Hepatocyte (in vitro differentiated cells): ENCODE measurements at regions not wholly inside any gene's neighbourhood (a gene's known extent, or its start where the extent isn't known, plus 50 kb on each side); places are given as distances from the start of the nearest gene placed in this dataset.

ENCODE experiments used
- CTCF ChIP-seq: fragments of 200-600 bp; sonication (generic); IDR thresholded peaks from 2 replicates; pipeline ENCODE4 v1.5.1; 2016; ENCODE audit warnings: antibody characterized with exemption, mild to moderate bottlenecking; ENCODE audit not compliant: poor library complexity
- EZH2 ChIP-seq: fragments of 200-600 bp; sonication (generic); IDR thresholded peaks from 2 replicates; pipeline ENCODE4 v1.6.1; 2016; ENCODE audit warnings: antibody characterized with exemption, mild to moderate bottlenecking, borderline replicate concordance

GRCh38 chrX:45358392-45358791, 157.7 kb upstream of the DIPK2B start:
- TF ChIP-seq CTCF, result no peak
- no peak for TF ChIP-seq EZH2
